22Rv1 (cell line): ENCODE measurements at regions not wholly inside any gene's neighbourhood (a gene's known extent, or its start where the extent isn't known, plus 50 kb on each side); places are given as distances from the start of the nearest gene placed in this dataset.

Experiments
- H3K27ac ChIP-seq: fragments of 450-650 bp; 2 replicates; pipeline ENCODE4 v1.5.1; 2017
- CTCF ChIP-seq: fragments of 450-650 bp; IDR thresholded peaks from 2 replicates; pipeline ENCODE4 v1.5.1; 2017; ENCODE audit warnings: mild to moderate bottlenecking
- ZFX ChIP-seq: fragments of 450-650 bp; IDR thresholded peaks from 2 replicates; pipeline ENCODE4 v1.6.1; 2017; ENCODE audit warnings: antibody characterized with exemption, borderline replicate concordance

DNA sequence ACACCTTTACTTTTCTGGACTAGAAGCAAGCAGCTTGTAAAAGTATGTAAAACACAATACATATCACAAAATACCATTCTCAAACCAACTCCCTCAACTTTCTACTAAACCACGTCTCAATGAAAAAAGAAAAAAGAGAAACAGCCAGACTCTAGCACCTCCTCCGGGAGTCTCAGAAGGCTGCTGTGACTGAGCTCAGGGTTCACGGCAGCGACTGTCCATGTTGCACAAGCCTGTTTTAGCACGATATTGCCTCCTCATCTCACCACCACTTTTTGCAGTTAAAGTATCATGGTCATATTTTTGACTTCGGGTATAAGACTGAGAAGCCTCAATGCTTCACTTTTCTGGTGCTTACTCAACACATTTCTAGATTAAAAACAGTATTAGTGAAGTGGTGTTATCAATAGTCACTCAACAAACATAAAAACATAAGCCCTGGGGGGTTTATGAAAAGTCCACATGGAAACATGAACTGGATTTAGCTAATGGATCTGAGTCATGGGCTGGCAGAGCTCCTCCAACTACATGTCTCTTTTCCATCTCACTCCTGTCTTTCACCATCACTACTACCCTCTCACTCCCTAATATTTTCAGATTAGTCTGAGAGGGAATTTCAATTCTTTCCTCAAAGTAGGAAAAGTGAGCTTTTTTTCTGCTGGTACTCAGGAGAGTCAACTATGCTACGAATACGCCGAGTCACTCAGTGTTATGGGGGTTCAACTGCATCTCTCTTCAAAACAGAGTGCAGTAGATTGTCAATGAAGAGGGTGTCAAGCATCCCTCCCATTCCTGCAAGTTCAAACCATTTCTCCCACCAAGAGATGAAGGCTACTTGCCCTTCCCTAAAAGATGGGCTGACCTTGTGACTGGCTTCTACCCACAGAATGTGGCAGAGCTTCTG lies 113.7 kb downstream of the OSR1 start:
- no peak for TF ChIP-seq CTCF
- TF ChIP-seq ZFX = no peak
- H3K27ac ChIP-seq = no peak overlapping the region

DNA sequence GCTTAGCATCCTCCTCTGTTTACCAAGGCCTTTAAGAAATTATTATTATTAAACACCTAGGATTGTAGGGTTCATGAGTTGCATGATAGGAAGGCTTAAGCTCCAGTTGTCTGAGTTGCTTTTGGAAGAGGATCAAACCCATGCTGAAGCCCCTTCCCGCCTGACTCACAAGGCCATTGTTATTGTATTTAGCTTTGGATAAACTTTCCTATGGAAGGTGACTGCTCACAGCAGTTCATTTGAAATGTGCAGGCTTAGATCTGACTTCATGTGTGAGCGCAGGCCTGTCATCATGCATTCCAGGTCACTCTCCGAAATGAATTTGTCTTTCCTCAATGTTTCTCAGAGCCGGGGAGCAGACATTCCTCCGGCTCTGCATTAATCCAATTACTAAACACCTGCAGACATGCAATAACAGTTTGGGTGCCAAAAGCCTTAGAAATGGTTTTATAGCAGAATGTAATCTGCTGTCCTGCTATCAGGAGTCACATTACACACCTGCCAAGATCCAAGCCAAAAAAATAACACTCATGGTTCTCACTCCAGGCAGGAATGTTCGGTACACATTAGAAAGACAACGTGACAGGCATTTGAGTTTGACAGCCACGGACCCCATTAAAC lies 119.9 kb downstream of the OSR1 start:
- no peak overlapping the region for H3K27ac ChIP-seq
- TF ChIP-seq CTCF (no peak), ZFX (no peak)

DNA sequence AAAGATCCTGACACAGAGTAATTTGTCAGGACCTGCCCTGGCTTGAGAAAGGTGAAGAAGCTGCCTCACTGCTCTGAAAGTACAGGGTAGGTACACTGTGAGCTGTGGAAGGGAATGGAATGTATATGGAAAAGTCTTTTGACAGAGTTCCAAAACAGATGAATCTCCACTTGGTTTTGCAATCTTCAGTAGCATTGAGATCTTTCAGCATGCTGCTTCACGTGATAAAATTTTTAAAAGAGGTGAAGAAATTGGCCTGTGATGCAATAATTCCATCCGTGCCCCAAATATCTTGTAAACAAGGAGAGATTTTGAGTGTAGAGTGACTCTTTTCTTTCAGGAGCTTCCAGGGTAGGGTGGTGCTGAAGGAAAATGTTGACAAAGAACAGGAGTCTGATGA lies 123.1 kb downstream of the OSR1 start:
- no peak overlapping the region for H3K27ac ChIP-seq

DNA sequence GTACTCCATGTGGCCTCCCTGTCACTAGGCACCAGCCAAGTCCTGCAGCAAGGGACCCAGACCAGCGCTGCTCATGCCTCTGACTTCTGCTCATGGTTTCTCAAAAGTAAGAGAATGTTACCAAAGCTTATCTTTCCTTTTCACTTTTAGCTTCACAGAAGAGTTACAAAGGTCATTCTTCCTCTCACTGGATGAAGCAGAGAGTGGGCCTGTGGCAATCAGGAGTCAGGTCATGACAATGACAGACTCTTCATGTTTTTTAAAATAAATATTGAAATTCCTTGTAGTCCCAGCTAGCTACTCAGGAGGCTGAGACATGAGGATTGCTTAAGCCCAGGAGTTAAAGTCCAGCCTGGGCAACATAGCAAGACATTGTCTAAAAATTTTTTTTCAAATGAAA lies 126.1 kb downstream of the OSR1 start:
- TF ChIP-seq ZFX (no peak), CTCF (no peak)

More for the DNA sequence above, 123.1 kb downstream of the OSR1 start:
- TF ChIP-seq ZFX (no peak), CTCF (no peak)

GRCh38 chr2:19231625-19232024 lies 126.8 kb downstream of the OSR1 start:
- H3K27ac ChIP-seq = no peak overlapping the region
- TF ChIP-seq CTCF (no peak), ZFX (no peak)

More for the DNA sequence above, 126.1 kb downstream of the OSR1 start:
- no peak overlapping the region for H3K27ac ChIP-seq

DNA sequence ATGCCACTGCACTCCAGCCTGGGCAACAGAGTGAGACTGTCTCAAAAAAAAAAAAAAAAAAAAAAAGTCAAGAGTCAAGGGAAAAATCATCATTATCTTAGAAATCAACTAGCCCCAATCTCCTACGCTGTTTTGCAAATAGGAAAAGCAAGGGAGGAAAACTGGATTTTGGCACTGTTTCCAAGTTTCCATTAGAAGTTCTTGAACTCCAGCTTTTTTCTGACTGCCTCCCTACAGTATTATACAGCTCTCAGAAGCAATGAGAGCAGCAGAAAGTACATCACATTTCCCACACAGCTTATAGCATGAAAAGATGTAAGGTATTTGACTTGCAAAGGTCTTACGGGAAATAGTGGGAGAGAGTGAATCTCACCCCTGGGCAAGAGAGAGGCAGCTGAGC lies 127.8 kb downstream of the OSR1 start:
- TF ChIP-seq CTCF (no peak), ZFX (no peak)
- H3K27ac ChIP-seq = no peak overlapping the region

DNA sequence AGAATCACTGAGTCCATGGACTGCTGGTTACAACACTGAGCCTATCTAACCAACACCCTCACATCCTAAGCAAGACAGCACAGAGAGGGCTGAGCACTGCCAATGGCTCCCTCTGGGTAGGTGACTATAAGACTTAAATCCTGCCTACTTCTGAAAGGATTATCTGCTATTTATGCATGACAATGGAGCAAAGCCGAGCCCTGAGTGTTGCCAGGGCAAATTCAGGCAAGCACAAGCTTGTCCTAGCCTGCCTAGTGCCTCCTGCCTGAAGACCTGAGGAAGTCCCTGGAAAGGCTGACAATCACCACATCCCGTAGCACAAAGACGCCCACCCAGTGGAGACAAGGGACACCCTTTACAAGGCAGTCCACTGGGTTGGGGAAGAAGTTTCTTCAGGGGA lies 129.7 kb downstream of the OSR1 start:
- no peak overlapping the region for H3K27ac ChIP-seq
- TF ChIP-seq CTCF (no peak), ZFX (no peak)
